ENCODE measurements at regions not wholly inside any gene's neighbourhood (a gene's known extent, or its start where the extent isn't known, plus 50 kb on each side); places are given as distances from the start of the nearest gene placed in this dataset.
"Not testable (repeated sequence)": the region's sequence is repeated elsewhere in the genome, so short reads cannot be mapped to it uniquely, and the experiment has no call there.

GRCh38 chr18:38497266-38497665, 931.7 kb upstream of the CELF4 start:
- no peak for DNase-seq (ENCODE audit: low read depth)

DNA sequence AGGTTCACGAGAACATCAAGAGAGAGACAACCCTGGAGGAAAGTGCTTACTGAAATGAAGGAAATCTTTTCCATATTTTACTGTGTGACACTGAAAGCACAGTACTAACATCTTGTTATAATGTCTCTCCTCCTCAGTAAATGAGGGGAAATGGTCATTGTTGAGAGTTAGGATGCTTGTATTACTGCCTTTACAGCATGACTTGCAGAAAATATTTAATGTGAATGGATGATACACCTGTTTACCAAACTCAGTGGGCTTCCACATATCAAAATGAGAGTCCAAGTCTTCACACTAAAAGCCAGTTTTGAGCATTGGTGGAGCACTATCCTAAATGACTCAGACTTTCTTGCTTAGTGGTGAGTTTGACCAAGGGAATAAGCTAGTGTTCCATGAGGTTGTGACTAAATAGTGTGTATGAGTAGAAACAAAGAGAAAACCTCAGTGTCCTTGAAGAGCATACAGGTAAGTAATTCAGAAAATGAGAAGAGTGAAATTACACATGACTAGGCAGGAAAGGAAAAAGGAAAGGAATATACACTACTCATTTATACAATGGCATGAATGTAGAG, 930.7 kb upstream of the CELF4 start:
- DNase-seq (ENCODE audit: low read depth): no peak

GRCh38 chr18:38494065-38494464, 928.5 kb upstream of the CELF4 start:
- no peak for DNase-seq (ENCODE audit: low read depth)

GRCh38 chr18:38491195-38491594, 925.6 kb upstream of the CELF4 start:
- DNase-seq (ENCODE audit: low read depth): no peak

GRCh38 chr18:38489721-38490120, 924.1 kb upstream of the CELF4 start:
- not testable (repeated sequence) for DNase-seq (ENCODE audit: low read depth)

GRCh38 chr18:38487521-38487920, 921.9 kb upstream of the CELF4 start:
- DNase-seq (ENCODE audit: low read depth): no peak

DNA sequence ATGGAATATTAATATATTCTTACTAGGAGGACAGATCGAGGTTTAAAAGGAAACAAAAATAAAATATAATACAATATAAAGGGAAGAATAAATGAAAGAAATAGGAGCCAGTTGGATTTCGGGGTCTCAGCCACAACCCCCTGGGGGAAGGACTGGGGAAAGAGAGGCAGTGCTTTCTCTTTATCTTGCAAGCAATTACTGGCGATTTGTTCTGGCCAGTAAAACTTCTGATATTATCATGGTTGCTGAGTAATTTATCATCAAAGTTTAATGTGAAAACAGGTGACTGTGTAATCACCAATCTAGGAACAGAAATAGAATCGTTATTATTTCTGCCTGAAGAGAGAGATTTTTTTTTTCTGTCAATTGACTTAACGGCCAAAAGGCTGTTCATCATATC, 917.7 kb upstream of the CELF4 start:
- no peak for DNase-seq (ENCODE audit: low read depth)

- no peak for DNase-seq (ENCODE audit: low read depth)
Observed at GRCh38 chr18:38481576-38481975, 916.0 kb upstream of the CELF4 start.

DNA sequence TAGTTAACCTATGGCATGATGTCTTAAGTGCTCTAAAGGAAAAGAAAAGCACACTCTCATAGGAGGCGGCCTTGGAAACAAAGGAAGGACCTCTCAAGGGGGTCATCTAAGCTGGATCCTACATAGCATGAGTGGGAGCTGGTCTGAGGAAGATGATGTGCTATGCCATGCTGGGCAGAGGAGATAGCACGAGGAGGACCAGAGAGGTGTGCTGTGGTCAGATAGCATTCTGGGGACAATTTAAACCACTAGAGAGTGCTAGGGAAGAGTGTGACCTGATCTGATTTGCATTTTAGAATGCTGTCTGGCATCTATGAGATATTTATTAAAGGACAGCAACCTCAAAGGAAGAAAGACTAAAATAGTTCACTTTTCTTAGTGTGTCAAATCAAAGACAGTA, 910.1 kb upstream of the CELF4 start:
- DNase-seq (ENCODE audit: low read depth): no peak

DNA sequence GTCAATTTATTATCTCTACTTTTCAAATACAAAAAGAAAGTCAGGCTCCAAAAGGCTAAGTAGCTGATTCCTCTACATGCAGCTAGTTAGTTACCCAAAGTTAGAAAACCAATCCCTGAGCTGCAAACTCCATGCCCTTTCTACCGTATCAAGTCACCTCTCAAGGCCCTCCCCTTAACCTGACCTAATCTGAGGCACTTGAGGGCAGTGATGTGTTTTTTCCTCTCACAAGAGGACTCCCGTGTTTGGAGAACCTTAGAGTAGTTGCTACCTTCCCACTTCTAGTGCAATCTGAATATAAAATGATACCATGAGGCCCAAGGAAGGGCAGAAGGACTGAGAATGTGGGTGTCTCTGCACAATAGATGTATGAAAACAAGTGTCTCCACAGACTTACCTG, 907.9 kb upstream of the CELF4 start:
- DNase-seq (ENCODE audit: low read depth): no peak

GRCh38 chr18:38470421-38470820, 904.8 kb upstream of the CELF4 start:
- DNase-seq (ENCODE audit: low read depth): no peak

GRCh38 chr18:38466426-38466825, 900.8 kb upstream of the CELF4 start:
- DNase-seq (ENCODE audit: low read depth): no peak

DNA sequence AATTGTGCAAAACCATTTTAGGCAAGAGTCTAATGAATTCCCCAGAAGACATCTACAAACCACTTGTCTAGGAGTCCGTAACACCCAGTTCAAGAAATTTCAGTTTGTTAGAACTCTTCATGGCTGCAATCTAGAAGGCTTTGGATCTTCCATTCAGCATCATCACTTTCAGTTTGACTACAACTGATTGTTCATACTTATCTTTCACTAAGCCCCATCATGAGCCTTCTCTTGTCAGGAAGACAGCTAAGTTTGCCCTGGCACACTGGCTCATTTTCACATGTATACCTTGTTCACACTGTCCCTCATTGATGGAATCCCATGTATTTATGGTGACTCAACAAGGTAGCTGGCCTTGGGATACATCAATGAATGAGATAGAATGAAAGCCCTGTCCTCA, 898.4 kb upstream of the CELF4 start:
- DNase-seq (ENCODE audit: low read depth): no peak

GRCh38 chr18:38460657-38461056, 895.1 kb upstream of the CELF4 start:
- DNase-seq (ENCODE audit: low read depth): no peak

DNA sequence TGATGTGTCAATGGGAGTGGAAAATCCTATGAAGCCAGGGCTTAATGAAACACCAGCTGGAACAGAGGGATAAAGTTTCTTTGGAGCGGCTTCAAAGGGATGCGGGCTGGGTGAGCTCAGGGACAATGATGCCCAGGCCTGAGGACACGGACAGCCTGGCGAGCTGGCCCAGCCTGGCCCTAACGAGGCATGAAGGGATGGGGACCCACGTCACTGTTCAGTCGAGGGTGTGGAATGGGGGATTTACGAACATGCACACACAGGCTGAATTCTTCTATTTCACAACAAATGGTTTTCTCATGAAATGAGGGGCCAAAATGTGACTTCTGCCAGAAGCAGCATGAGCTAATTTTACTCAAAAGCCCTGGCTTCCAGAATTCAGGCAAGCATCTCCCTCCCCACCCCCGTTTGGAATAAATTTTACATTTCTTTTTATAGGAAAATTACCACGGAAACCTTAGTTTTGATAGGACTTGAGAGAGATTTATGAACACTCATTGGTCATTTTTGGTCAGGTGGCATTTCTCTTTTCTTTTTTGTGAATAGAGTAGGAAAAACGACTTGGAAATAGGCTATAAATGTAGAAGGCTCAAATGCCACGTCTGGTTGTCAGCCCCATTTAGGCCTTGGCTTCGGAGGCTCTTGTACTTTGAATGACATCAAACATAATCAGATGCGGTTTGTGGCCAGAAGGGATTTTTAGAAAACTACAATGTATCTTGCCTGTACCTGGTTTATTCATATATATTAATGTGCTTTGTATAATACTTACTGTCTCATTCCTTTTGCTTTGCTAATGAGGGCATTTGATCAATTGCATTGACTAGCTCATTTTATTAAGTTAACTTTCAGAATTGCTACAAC, 893.8 kb upstream of the CELF4 start:
- no peak for DNase-seq (ENCODE audit: low read depth)

- DNase-seq (ENCODE audit: low read depth): no peak
Observed at GRCh38 chr18:38458698-38459097, 893.1 kb upstream of the CELF4 start.

GRCh38 chr18:38456253-38456652, 890.7 kb upstream of the CELF4 start:
- DNase-seq (ENCODE audit: low read depth): no peak

- DNase-seq (ENCODE audit: low read depth): no peak
Observed at GRCh38 chr18:38454764-38455469, 889.3 kb upstream of the CELF4 start.

DNA sequence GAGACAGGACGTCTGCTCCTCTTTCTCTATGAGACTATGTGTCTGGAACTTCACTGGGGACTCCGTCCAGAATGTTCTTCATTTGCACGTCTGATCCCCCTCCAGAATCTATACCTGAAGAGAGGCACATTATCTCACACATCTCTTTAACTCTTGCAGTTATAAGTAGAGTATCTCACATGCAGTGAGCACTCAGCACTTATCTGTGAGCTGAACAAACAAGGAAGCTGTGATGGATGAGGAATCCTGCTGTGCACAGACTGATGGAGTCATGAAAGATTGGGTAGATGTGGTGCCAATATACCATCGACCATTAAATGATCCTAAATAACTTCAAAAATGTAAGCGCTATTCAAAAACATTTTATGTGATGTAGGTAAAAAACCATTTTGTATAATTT, 888.3 kb upstream of the CELF4 start:
- DNase-seq (ENCODE audit: low read depth): no peak

- DNase-seq (ENCODE audit: low read depth): no peak
Observed at GRCh38 chr18:38450876-38451275, 885.3 kb upstream of the CELF4 start.

DNA sequence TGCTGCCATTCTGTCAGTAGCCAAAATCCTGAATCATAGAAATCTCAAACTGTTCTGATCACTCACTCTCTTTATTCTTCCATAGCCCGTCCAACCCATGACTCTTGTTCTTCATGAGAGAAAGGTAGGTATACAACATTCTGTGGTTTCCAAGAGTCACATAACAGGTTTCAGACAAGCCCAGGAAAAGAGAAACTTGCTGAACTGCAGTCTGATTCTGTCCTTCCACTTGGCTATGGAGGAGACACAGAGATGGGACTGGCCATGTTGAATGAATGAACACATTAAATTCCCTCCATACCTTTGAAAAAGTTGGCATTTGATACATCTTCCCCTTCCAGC, 880.2 kb upstream of the CELF4 start:
- DNase-seq (ENCODE audit: low read depth): no peak

- DNase-seq (ENCODE audit: low read depth): no peak
Observed at GRCh38 chr18:38444971-38445803, 879.6 kb upstream of the CELF4 start.

Measured in EH (cell line).